Uterus (tissue), 2 donors: ENCODE measurements at regions not wholly inside any gene's neighbourhood (a gene's known extent, or its start where the extent isn't known, plus 50 kb on each side); places are given as distances from the start of the nearest gene placed in this dataset.

Experiments used
- CTCF ChIP-seq, 4 experiments: fragments of 200-600 bp in 2 of 4; fragments of 450-650 bp in 2 of 4; sonication (generic) in 2 of 4; IDR thresholded peaks; one replicate each; pipeline ENCODE4 v1.5.1; 2016 to 2019; ENCODE audit warnings: antibody characterized with exemption in 4 of 4, mild to moderate bottlenecking in 2 of 4, moderate library complexity in 1 of 4
- POLR2A ChIP-seq, 2 donors: fragments of 450-650 bp; IDR thresholded peaks; one replicate each; pipeline ENCODE4 v1.6.1; 2016; ENCODE audit warnings: antibody characterized with exemption in 2 of 2, mild to moderate bottlenecking in 1 of 2, moderate library complexity in 1 of 2

DNA sequence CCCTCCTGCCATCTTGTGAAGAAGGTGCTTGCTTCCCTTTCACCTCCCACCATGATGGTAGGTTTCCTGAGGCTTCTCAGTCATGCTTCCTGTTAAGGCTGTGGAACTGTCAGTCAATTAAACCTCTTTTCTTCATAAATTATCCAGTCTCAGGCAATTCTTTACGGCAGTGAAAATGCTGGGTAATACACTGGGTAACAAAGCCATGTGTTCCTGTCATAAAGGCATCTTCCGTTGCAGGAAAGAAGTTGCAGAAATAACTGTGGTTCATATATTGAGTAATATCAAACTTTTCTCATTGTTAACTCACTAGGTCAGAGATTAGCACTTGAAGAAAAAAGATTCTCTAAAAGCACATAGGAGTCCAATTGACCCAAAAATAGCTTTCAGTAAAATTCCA is 163.9 kb upstream of the HNMT start:
- TF ChIP-seq CTCF (IDR thresholded peaks at IDR 0.05) (no peak), POLR2A (IDR thresholded peaks at IDR 0.05) (no peak)
